ENCODE measurements at regions not wholly inside any gene's neighbourhood (a gene's known extent, or its start where the extent isn't known, plus 50 kb on each side); places are given as distances from the start of the nearest gene placed in this dataset.

GRCh38 chr2:138116456-138116855, 152.2 kb downstream of the HNMT start:
- TF ChIP-seq MYC (IDR thresholded peaks at IDR 0.05; ENCODE audit: low read depth, low read length): no peak
- no peak for TF ChIP-seq CTCF (IDR thresholded peaks at IDR 0.05; ENCODE audit: extremely low read depth in 1 of 2, insufficient read depth in 1 of 2, low read depth in 1 of 2, low read length in 2 of 2)

Data from endothelial cell of umbilical vein (primary cell).